KMS-11 (cell line): ENCODE measurements at regions not wholly inside any gene's neighbourhood (a gene's known extent, or its start where the extent isn't known, plus 50 kb on each side); places are given as distances from the start of the nearest gene placed in this dataset.

Experiments
- H2AFZ ChIP-seq: fragments of 200-600 bp; sonication (generic); 2 replicates; pipeline ENCODE4 v1.6.1; 2016; ENCODE audit warnings: antibody characterized with exemption, mixed run types, low read depth
- H3K27ac ChIP-seq: fragments of 200-600 bp; sonication (generic); 2 replicates; pipeline ENCODE4 v1.6.1; 2016; ENCODE audit warnings: mild to moderate bottlenecking, mixed run types
- H3K27me3 ChIP-seq: fragments of 200-600 bp; sonication (generic); 2 replicates; pipeline ENCODE4 v1.6.1; 2017; ENCODE audit warnings: mild to moderate bottlenecking, low read depth, mixed run types, moderate library complexity; ENCODE audit not compliant: insufficient read depth
- H3K36me3 ChIP-seq: fragments of 200-600 bp; sonication (generic); 2 replicates; pipeline ENCODE4 v1.6.1; 2017; ENCODE audit warnings: mild to moderate bottlenecking, mixed run types; ENCODE audit not compliant: insufficient read depth
- H3K4me1 ChIP-seq: fragments of 200-600 bp; sonication (generic); 2 replicates; pipeline ENCODE4 v1.6.1; 2016; ENCODE audit warnings: mild to moderate bottlenecking, low read depth, mixed run types; ENCODE audit not compliant: poor library complexity, severe bottlenecking
- H3K4me2 ChIP-seq: fragments of 200-600 bp; sonication (generic); 2 replicates; pipeline ENCODE4 v1.7.0; 2016; ENCODE audit warnings: mild to moderate bottlenecking, mixed run types
- H3K4me3 ChIP-seq: fragments of 200-600 bp; sonication (generic); IDR thresholded peaks from 2 replicates; pipeline ENCODE4 v1.6.1; 2017; ENCODE audit warnings: low read depth, low read length, mixed read lengths; ENCODE audit not compliant: insufficient read depth
- H3K79me2 ChIP-seq: fragments of 200-600 bp; sonication (generic); 2 replicates; pipeline ENCODE4 v1.6.1; 2016; ENCODE audit warnings: low read depth, mixed run types; ENCODE audit not compliant: insufficient read depth
- H3K9ac ChIP-seq: fragments of 200-600 bp; sonication (generic); 2 replicates; pipeline ENCODE4 v1.6.1; 2016; ENCODE audit warnings: mild to moderate bottlenecking, mixed run types
- H4K20me1 ChIP-seq: fragments of 200-600 bp; sonication (generic); 2 replicates; pipeline ENCODE4 v1.6.1; 2016; ENCODE audit warnings: mild to moderate bottlenecking, mixed run types; ENCODE audit not compliant: insufficient read depth
- CTCF ChIP-seq: fragments of 200-600 bp; sonication (generic); conservative IDR thresholded peaks from 2 replicates; pipeline ENCODE4 v1.6.1; 2017; ENCODE audit warnings: low read depth, mild to moderate bottlenecking, antibody characterized with exemption, low read length, moderate library complexity, mixed read lengths

GRCh38 chr15:61629269-61629668, 400.2 kb upstream of the RORA start:
- Histone ChIP-seq H3K27me3 (no peaks in the 10 kb centered on the region), H4K20me1 (no peaks in the 10 kb centered on the region), H3K4me3 (no peak overlapping the region), H3K4me1 (no peaks in the 10 kb centered on the region), H3K27ac (no peak overlapping the region), H3K9ac (no peak overlapping the region), H3K4me2 (no peak overlapping the region), H2AFZ (no peak overlapping the region), H3K36me3 (no peaks in the 10 kb centered on the region), H3K79me2 (no peaks in the 10 kb centered on the region)
- no peak for TF ChIP-seq CTCF

- H3K36me3 ChIP-seq, result no peaks in the 10 kb centered on the region
- TF ChIP-seq CTCF, result no peak
- H2AFZ ChIP-seq, result no peak overlapping the region
- no peak overlapping the region for H3K4me3 ChIP-seq
- peaks cover 4% of the 10 kb centered on the region for H3K4me1 ChIP-seq
- no peaks in the 10 kb centered on the region for H3K27me3 ChIP-seq
- no peaks in the 10 kb centered on the region for H3K79me2 ChIP-seq
- H4K20me1 ChIP-seq, result no peaks in the 10 kb centered on the region
- H3K9ac ChIP-seq, result no peak overlapping the region
- H3K4me2 ChIP-seq, result no peak overlapping the region
- no peak overlapping the region for H3K27ac ChIP-seq
Observed at GRCh38 chr15:61624950-61625349, 395.8 kb upstream of the RORA start.

- TF ChIP-seq CTCF, result no peak
- H3K4me1 ChIP-seq, result peaks cover 4% of the 10 kb centered on the region
- no peaks in the 10 kb centered on the region for H4K20me1 ChIP-seq
- no peak overlapping the region for H3K27ac ChIP-seq
- no peaks in the 10 kb centered on the region for H3K27me3 ChIP-seq
- no peak overlapping the region for H3K9ac ChIP-seq
- H2AFZ ChIP-seq, result no peak overlapping the region
- no peak overlapping the region for H3K4me2 ChIP-seq
- no peak overlapping the region for H3K4me3 ChIP-seq
- no peaks in the 10 kb centered on the region for H3K79me2 ChIP-seq
- H3K36me3 ChIP-seq, result no peaks in the 10 kb centered on the region
Observed at GRCh38 chr15:61623746-61624145, 394.6 kb upstream of the RORA start.

- Histone ChIP-seq H3K27me3 (no peaks in the 10 kb centered on the region), H3K27ac (no peak overlapping the region), H2AFZ (no peak overlapping the region), H3K36me3 (no peaks in the 10 kb centered on the region), H3K9ac (no peak overlapping the region), H4K20me1 (no peaks in the 10 kb centered on the region), H3K4me2 (no peak overlapping the region), H3K79me2 (no peaks in the 10 kb centered on the region), H3K4me1 (peaks cover 4% of the 10 kb centered on the region), H3K4me3 (no peak overlapping the region)
- TF ChIP-seq CTCF, result no peak
Observed at GRCh38 chr15:61621865-61622264, 392.8 kb upstream of the RORA start.

GRCh38 chr15:61621146-61621545, 392.0 kb upstream of the RORA start:
- Histone ChIP-seq H3K79me2 (no peaks in the 10 kb centered on the region), H3K27me3 (no peaks in the 10 kb centered on the region), H3K4me1 (peaks cover 4% of the 10 kb centered on the region), H3K9ac (no peak overlapping the region), H3K4me3 (no peak overlapping the region), H4K20me1 (no peaks in the 10 kb centered on the region), H3K27ac (no peak overlapping the region), H3K4me2 (no peak overlapping the region), H2AFZ (no peak overlapping the region), H3K36me3 (no peaks in the 10 kb centered on the region)
- peak; percentile 63 for TF ChIP-seq CTCF
